Esophagus squamous epithelium (tissue), 5 donors: ENCODE measurements at regions not wholly inside any gene's neighbourhood (a gene's known extent, or its start where the extent isn't known, plus 50 kb on each side); places are given as distances from the start of the nearest gene placed in this dataset.

Source experiments
- DNase-seq: peaks from one replicate; lab custom pipeline; 2025; lab: John Stamatoyannopoulos, UW
- H3K27ac ChIP-seq, 4 donors: fragments of 200-600 bp; sonication (generic); one replicate each; pipeline ENCODE4 v1.5.1; 2016 to 2019; ENCODE audit warnings: mild to moderate bottlenecking in 1 of 4
- H3K27me3 ChIP-seq, 4 donors: fragments of 200-600 bp; sonication (generic); 1 replicate in 3 of 4; 2 replicates in 1 of 4; pipeline versions ENCODE4 v1.5.1 to v1.6.0; 2017 to 2021; ENCODE audit warnings: antibody characterized with exemption in 1 of 4
- H3K36me3 ChIP-seq, 3 donors: fragments of 200-600 bp; sonication (generic); one replicate each; pipeline ENCODE4 v1.5.1; 2016 to 2019
- H3K4me1 ChIP-seq, 3 donors: fragments of 200-600 bp; sonication (generic); one replicate each; pipeline ENCODE4 v1.5.1; 2017 to 2019
- H3K4me3 ChIP-seq, 4 donors: fragments of 200-600 bp; sonication (generic); 1 replicate in 3 of 4; 2 replicates in 1 of 4; pipeline ENCODE4 v1.5.1; 2016 to 2019; ENCODE audit warnings: mild to moderate bottlenecking in 2 of 4, moderate library complexity in 1 of 4
- H3K9me3 ChIP-seq, 3 donors: fragments of 200-600 bp; sonication (generic); one replicate each; pipeline ENCODE4 v1.5.1; 2016 to 2019
- CTCF ChIP-seq, 6 experiments: fragments of 450-650 bp in 4 of 6; fragments of 200-600 bp in 2 of 6; sonication (generic) in 2 of 6; IDR thresholded peaks; one replicate each; pipeline ENCODE4 v1.5.1; 2016 to 2019; ENCODE audit warnings: antibody characterized with exemption in 6 of 6, mild to moderate bottlenecking in 4 of 6, moderate library complexity in 4 of 6
- POLR2A ChIP-seq, 4 donors: fragments of 450-650 bp; IDR thresholded peaks; one replicate each; pipeline ENCODE4 v1.6.1; 2017; ENCODE audit warnings: antibody characterized with exemption in 4 of 4, mild to moderate bottlenecking in 4 of 4, moderate library complexity in 3 of 4
- WGBS, 2 donors: methylation state at CpG; one replicate each; pipeline ENCODE4 v1.1.5; 2018; 5-methylcytosine and 5-hydroxymethylcytosine counted together
- intact Hi-C: fragments of 100-400 bp; cut with DNase I; formaldehyde crosslinking; loops from one replicate; pipeline ENCODE4 v1.15.0; 2022
- donor health status: DM: yes; HTN: yes; CAD: no.

- 71 to 100% methylated on average over 1 of the region's 1 CpG for WGBS, 2 donors
- Histone ChIP-seq H3K4me1 (peaks cover 0 to 14% (median 7%) of the 10 kb centered on the region in 3 donors), H3K27ac (no peak overlapping the region), H3K4me3 (no peak overlapping the region), H3K9me3 (peaks cover 0 to 2% (median 1%) of the 10 kb centered on the region in 3 donors), H3K36me3 (no peaks in the 10 kb centered on the region), H3K27me3 (no peaks in the 10 kb centered on the region)
- intact Hi-C loops = no loop called here
- TF ChIP-seq CTCF (IDR thresholded peaks at IDR 0.05) = no peak
- no peak for TF ChIP-seq POLR2A (IDR thresholded peaks at IDR 0.05)
- DNase-seq = no peak
These were observed 72.7 kb upstream of the NOX3 start for GRCh38 chr6:155528335-155528734.

- H3K9me3 ChIP-seq = no peaks in the 10 kb centered on the region
- whole genome bisulfite sequencing, 2 donors = 94 to 99% methylated on average over 3 of the region's 3 CpGs
- H3K27ac ChIP-seq = no peak overlapping the region
- TF ChIP-seq POLR2A (IDR thresholded peaks at IDR 0.05) (no peak), CTCF (IDR thresholded peaks at IDR 0.05) (no peak)
- intact Hi-C loops = no loop called here
- no peaks in the 10 kb centered on the region for H3K27me3 ChIP-seq
- H3K36me3 ChIP-seq = no peaks in the 10 kb centered on the region
- no peak for DNase-seq
- H3K4me1 ChIP-seq = peaks cover 0 to 14% (median 7%) of the 10 kb centered on the region in 3 donors
- no peak overlapping the region for H3K4me3 ChIP-seq
These were observed 71.8 kb upstream of the NOX3 start for GRCh38 chr6:155527443-155527842.

GRCh38 chr6:155523821-155524651, 68.4 kb upstream of the NOX3 start:
- H3K4me1 ChIP-seq = peaks cover 0 to 5% (median 2%) of the 10 kb centered on the region in 3 donors
- H3K9me3 ChIP-seq = no peaks in the 10 kb centered on the region
- H3K27me3 ChIP-seq = no peaks in the 10 kb centered on the region
- TF ChIP-seq POLR2A (IDR thresholded peaks at IDR 0.05) (no peak), CTCF (IDR thresholded peaks at IDR 0.05) (no peak)
- WGBS, 2 donors = 36 to 53% methylated on average over 9 of the region's 9 CpGs
- no peak overlapping the region for H3K27ac ChIP-seq
- intact Hi-C loops = no loop called here
- no peak overlapping the region for H3K4me3 ChIP-seq
- H3K36me3 ChIP-seq = no peaks in the 10 kb centered on the region
- no peak for DNase-seq

GRCh38 chr6:155521719-155522118, 66.1 kb upstream of the NOX3 start:
- H3K9me3 ChIP-seq = no peaks in the 10 kb centered on the region
- no peaks in the 10 kb centered on the region for H3K27me3 ChIP-seq
- H3K36me3 ChIP-seq = no peaks in the 10 kb centered on the region
- TF ChIP-seq POLR2A (IDR thresholded peaks at IDR 0.05) (no peak), CTCF (IDR thresholded peaks at IDR 0.05) (no peak)
- no peak overlapping the region for H3K4me3 ChIP-seq
- no peaks in the 10 kb centered on the region for H3K4me1 ChIP-seq
- H3K27ac ChIP-seq = no peak overlapping the region
- intact Hi-C loops = no loop called here
- no peak for DNase-seq

- Histone ChIP-seq H3K4me1 (no peaks in the 10 kb centered on the region), H3K27ac (no peak overlapping the region), H3K9me3 (no peaks in the 10 kb centered on the region), H3K36me3 (no peaks in the 10 kb centered on the region), H3K27me3 (no peaks in the 10 kb centered on the region), H3K4me3 (no peak overlapping the region)
- WGBS, 2 donors = 81% methylated on average over 2 of the region's 2 CpGs; no CpG with 5 or more reads in 1 of the 2 donors
- TF ChIP-seq POLR2A (IDR thresholded peaks at IDR 0.05) (no peak), CTCF (IDR thresholded peaks at IDR 0.05) (no peak)
- DNase-seq = no peak
- intact Hi-C loops = no loop called here
These were observed 64.4 kb upstream of the NOX3 start for GRCh38 chr6:155520078-155520477.
